ENCODE measurements at regions not wholly inside any gene's neighbourhood (a gene's known extent, or its start where the extent isn't known, plus 50 kb on each side); places are given as distances from the start of the nearest gene placed in this dataset.
"Not testable (repeated sequence)": the region's sequence is repeated elsewhere in the genome, so short reads cannot be mapped to it uniquely, and the experiment has no call there.

- no peak overlapping the region for H3K4me3 Mint-ChIP-seq
- no peak for TF ChIP-seq CTCF (conservative IDR thresholded peaks at IDR 0.05)
- no peaks in the 10 kb centered on the region for H3K9me3 Mint-ChIP-seq
- H3K27me3 Mint-ChIP-seq, result no peaks in the 10 kb centered on the region
- no peaks in the 10 kb centered on the region for H3K4me1 Mint-ChIP-seq (ENCODE audit: unreplicated experiment)
- no peak overlapping the region for H3K27ac Mint-ChIP-seq
- no peak for DNase-seq (ENCODE audit: extremely low spot score, unreplicated experiment)
- H3K36me3 Mint-ChIP-seq, result no peaks in the 10 kb centered on the region
Measured at GRCh38 chr4:103292373-103292772, 94.2 kb upstream of the CENPE start.

- Mint-ChIP-seq H3K36me3 (no peaks in the 10 kb centered on the region), H3K27me3 (no peaks in the 10 kb centered on the region), H3K4me3 (no peak overlapping the region), H3K4me1 (ENCODE audit: unreplicated experiment) (no peaks in the 10 kb centered on the region), H3K27ac (no peak overlapping the region), H3K9me3 (peaks cover 4% of the 10 kb centered on the region)
- TF ChIP-seq CTCF (conservative IDR thresholded peaks at IDR 0.05), result no peak
- no peak for DNase-seq (ENCODE audit: extremely low spot score, unreplicated experiment)
Measured at GRCh38 chr4:103289186-103289585, 91.0 kb upstream of the CENPE start.

- no peaks in the 10 kb centered on the region for H3K4me1 Mint-ChIP-seq (ENCODE audit: unreplicated experiment)
Measured at GRCh38 chr4:103272174-103272573, 74.0 kb upstream of the CENPE start.

GRCh38 chr4:103268746-103269145 lies 70.6 kb upstream of the CENPE start:
- Mint-ChIP-seq H3K4me1 (ENCODE audit: unreplicated experiment) (no peaks in the 10 kb centered on the region), H3K36me3 (no peaks in the 10 kb centered on the region), H3K27me3 (no peaks in the 10 kb centered on the region), H3K27ac (no peak overlapping the region), H3K9me3 (peaks cover 8% of the 10 kb centered on the region), H3K4me3 (no peak overlapping the region)
- no peak for DNase-seq (ENCODE audit: extremely low spot score, unreplicated experiment)
- TF ChIP-seq CTCF (conservative IDR thresholded peaks at IDR 0.05), result no peak

More at GRCh38 chr4:103272174-103272573, 74.0 kb upstream of the CENPE start:
- no peak for TF ChIP-seq CTCF (conservative IDR thresholded peaks at IDR 0.05)
- H3K27ac Mint-ChIP-seq, result no peak overlapping the region
- H3K9me3 Mint-ChIP-seq, result peaks cover 8% of the 10 kb centered on the region
- no peak for DNase-seq (ENCODE audit: extremely low spot score, unreplicated experiment)
- H3K4me3 Mint-ChIP-seq, result no peak overlapping the region
- H3K27me3 Mint-ChIP-seq, result no peaks in the 10 kb centered on the region
- no peaks in the 10 kb centered on the region for H3K36me3 Mint-ChIP-seq

GRCh38 chr4:103264905-103265304 lies 66.8 kb upstream of the CENPE start:
- H3K4me3 Mint-ChIP-seq, result no peak overlapping the region
- no peaks in the 10 kb centered on the region for H3K27me3 Mint-ChIP-seq
- H3K27ac Mint-ChIP-seq, result no peak overlapping the region
- H3K36me3 Mint-ChIP-seq, result no peaks in the 10 kb centered on the region
- DNase-seq (ENCODE audit: extremely low spot score, unreplicated experiment), result no peak
- no peak for TF ChIP-seq CTCF (conservative IDR thresholded peaks at IDR 0.05)
- peaks cover 8% of the 10 kb centered on the region for H3K9me3 Mint-ChIP-seq
- no peaks in the 10 kb centered on the region for H3K4me1 Mint-ChIP-seq (ENCODE audit: unreplicated experiment)

- not testable (repeated sequence) for H3K36me3 Mint-ChIP-seq; DNase-seq (ENCODE audit: extremely low spot score, unreplicated experiment); H3K27me3 Mint-ChIP-seq; H3K9me3 Mint-ChIP-seq; H3K4me1 Mint-ChIP-seq (ENCODE audit: unreplicated experiment)
- peak overlapping the region; percentile 83 for H3K27ac Mint-ChIP-seq
- peak overlapping the region; percentile 85 for H3K4me3 Mint-ChIP-seq
Measured at GRCh38 chr4:103256068-103256467, 57.9 kb upstream of the CENPE start.
